ENCODE measurements at regions not wholly inside any gene's neighbourhood (a gene's known extent, or its start where the extent isn't known, plus 50 kb on each side); places are given as distances from the start of the nearest gene placed in this dataset.

- no peak overlapping the region for H3K4me3 ChIP-seq (ENCODE audit: low read depth, low read length)
- no peak for TF ChIP-seq CTCF (IDR thresholded peaks at IDR 0.05; ENCODE audit: borderline replicate concordance, insufficient read depth, low read depth, low read length)
Observed at GRCh38 chr2:18467749-18468360, 92.6 kb downstream of the RDH14 start.

- H3K4me3 ChIP-seq (ENCODE audit: low read depth, low read length): no peak overlapping the region
- no peak for TF ChIP-seq CTCF (IDR thresholded peaks at IDR 0.05; ENCODE audit: borderline replicate concordance, insufficient read depth, low read depth, low read length)
Observed at GRCh38 chr2:18465979-18466378, 94.5 kb downstream of the RDH14 start.

GRCh38 chr2:18464913-18465312 is 95.5 kb downstream of the RDH14 start:
- H3K4me3 ChIP-seq (ENCODE audit: low read depth, low read length): no peak overlapping the region
- no peak for TF ChIP-seq CTCF (IDR thresholded peaks at IDR 0.05; ENCODE audit: borderline replicate concordance, insufficient read depth, low read depth, low read length)

GRCh38 chr2:18456026-18456425 is 104.4 kb downstream of the RDH14 start:
- TF ChIP-seq CTCF (IDR thresholded peaks at IDR 0.05; ENCODE audit: borderline replicate concordance, insufficient read depth, low read depth, low read length): no peak
- H3K4me3 ChIP-seq (ENCODE audit: low read depth, low read length): no peak overlapping the region

- TF ChIP-seq CTCF (IDR thresholded peaks at IDR 0.05; ENCODE audit: borderline replicate concordance, insufficient read depth, low read depth, low read length): no peak
- no peak overlapping the region for H3K4me3 ChIP-seq (ENCODE audit: low read depth, low read length)
Observed at GRCh38 chr2:18455236-18455862, 105.1 kb downstream of the RDH14 start.

- H3K4me3 ChIP-seq (ENCODE audit: low read depth, low read length): no peak overlapping the region
- TF ChIP-seq CTCF (IDR thresholded peaks at IDR 0.05; ENCODE audit: borderline replicate concordance, insufficient read depth, low read depth, low read length): no peak
Observed at GRCh38 chr2:18454692-18455235, 105.7 kb downstream of the RDH14 start.

GRCh38 chr2:18446715-18447114 is 113.7 kb downstream of the RDH14 start:
- H3K4me3 ChIP-seq (ENCODE audit: low read depth, low read length): no peak overlapping the region

More at GRCh38 chr2:18446715-18447114, 113.7 kb downstream of the RDH14 start:
- TF ChIP-seq CTCF (IDR thresholded peaks at IDR 0.05; ENCODE audit: borderline replicate concordance, insufficient read depth, low read depth, low read length): no peak

Measured in GM12875 (cell line).